Muscle layer of colon (tissue), 2 donors: ENCODE measurements at regions not wholly inside any gene's neighbourhood (a gene's known extent, or its start where the extent isn't known, plus 50 kb on each side); places are given as distances from the start of the nearest gene placed in this dataset.

ENCODE experiments used
- H3K27ac ChIP-seq: one replicate; pipeline ENCODE4 v1.7.0; 2013; ENCODE audit warnings: low read depth, mild to moderate bottlenecking, low read length, moderate library complexity
- H3K27me3 ChIP-seq, 2 donors: one replicate each; pipeline ENCODE4 v1.7.0; 2013; ENCODE audit warnings: low read length in 2 of 2, mild to moderate bottlenecking in 2 of 2; ENCODE audit not compliant: insufficient read depth in 2 of 2, control insufficient read depth in 1 of 2
- H3K36me3 ChIP-seq: one replicate; pipeline ENCODE4 v1.7.0; 2013; ENCODE audit warnings: mild to moderate bottlenecking, low read length; ENCODE audit not compliant: insufficient read depth
- H3K4me1 ChIP-seq: one replicate; pipeline ENCODE4 v1.7.0; 2013; ENCODE audit warnings: mild to moderate bottlenecking, low read length; ENCODE audit not compliant: insufficient read depth
- H3K4me3 ChIP-seq, 2 donors: one replicate each; pipeline ENCODE4 v1.7.0; 2013; ENCODE audit warnings: low read length in 2 of 2, low read depth in 1 of 2, mild to moderate bottlenecking in 1 of 2, moderate library complexity in 1 of 2
- H3K9ac ChIP-seq: one replicate; pipeline ENCODE4 v1.7.0; 2013; ENCODE audit warnings: low read length
- H3K9me3 ChIP-seq: one replicate; pipeline ENCODE4 v1.7.0; 2013; ENCODE audit warnings: mild to moderate bottlenecking, low read length
- donor health status: abdominal sarcoma.
- donor health status: Adenocarcinoma of cecum.

DNA sequence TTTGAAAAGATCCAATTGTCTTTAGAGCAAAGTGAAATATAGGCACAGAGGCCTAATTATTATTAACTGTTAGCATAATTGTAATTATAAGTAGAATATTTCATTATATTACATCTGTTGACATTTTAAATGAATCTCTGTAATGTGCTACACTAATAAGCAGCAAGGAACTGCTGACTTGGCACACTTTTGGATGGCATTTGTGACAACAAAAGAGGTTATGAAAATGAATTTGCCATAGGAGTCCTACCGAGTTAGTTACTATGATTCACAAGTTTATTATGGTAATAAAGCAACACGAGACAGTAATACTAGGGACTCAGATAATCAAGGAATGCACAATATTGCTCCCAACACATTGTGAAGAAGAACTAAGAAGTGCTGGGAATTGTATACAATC lies 213.8 kb upstream of the PCDH9 start:
- Histone ChIP-seq H3K9me3 (no peaks in the 10 kb centered on the region), H3K4me1 (no peaks in the 10 kb centered on the region), H3K27me3 (no peaks in the 10 kb centered on the region), H3K36me3 (no peaks in the 10 kb centered on the region), H3K9ac (no peak overlapping the region), H3K4me3 (no peak overlapping the region), H3K27ac (no peak overlapping the region)

DNA sequence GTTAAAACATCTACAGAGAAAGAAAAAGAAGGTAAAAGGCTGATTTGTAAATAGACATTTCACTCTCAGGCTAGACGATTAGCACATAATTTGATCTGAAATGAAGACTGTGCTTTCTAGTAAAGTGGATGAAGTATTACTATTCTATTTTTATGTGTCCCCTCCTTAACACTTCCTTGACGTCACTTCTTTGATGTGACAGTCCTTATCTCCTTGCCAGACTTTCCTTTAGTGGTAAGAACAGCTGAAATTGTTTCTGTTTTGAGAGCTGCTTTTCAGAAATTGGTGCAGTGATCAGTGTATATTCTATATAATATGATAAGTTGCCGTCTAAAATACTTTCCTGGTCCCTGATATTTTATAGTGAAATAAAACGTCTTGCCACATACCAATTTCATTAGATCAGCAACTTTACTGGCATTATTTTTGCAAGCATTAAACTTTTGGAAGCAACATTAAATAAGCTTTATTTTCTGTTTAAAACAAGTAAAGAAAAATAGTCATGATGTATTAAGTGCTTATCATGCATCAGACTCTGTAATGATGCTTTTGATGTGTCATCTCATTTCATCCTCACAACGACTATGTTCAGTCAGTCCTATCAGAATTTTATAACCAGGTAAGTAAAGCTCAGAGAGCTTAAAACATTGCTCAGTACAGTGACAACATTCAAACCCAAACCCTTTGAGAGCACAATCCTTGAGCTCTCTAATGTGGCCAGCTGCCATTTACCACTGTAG lies 210.3 kb upstream of the PCDH9 start:
- Histone ChIP-seq H3K27me3 (no peaks in the 10 kb centered on the region), H3K9me3 (no peaks in the 10 kb centered on the region), H3K4me1 (no peaks in the 10 kb centered on the region), H3K9ac (no peak overlapping the region), H3K36me3 (no peaks in the 10 kb centered on the region), H3K27ac (no peak overlapping the region), H3K4me3 (no peak overlapping the region)

DNA sequence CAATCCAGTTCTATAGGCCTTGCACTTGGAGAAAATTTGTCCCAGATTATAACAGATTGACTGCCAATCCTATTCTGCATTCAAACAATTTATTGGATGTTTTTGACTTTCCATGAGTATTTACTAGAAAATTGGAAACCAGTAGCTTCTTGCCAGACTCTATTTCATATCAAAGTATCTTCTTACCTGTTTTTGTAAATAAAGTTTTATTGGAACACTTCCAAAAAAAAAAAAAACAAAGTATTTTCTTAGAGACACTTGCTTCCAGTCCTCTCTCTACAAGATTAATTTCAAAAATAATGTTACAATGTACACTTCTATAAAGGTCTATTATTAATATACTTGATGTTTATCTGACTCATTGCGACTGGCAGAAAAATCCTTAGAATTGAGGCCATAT lies 209.2 kb upstream of the PCDH9 start:
- Histone ChIP-seq H3K4me1 (no peaks in the 10 kb centered on the region), H3K27ac (no peak overlapping the region), H3K9me3 (no peaks in the 10 kb centered on the region), H3K36me3 (no peaks in the 10 kb centered on the region), H3K27me3 (no peaks in the 10 kb centered on the region), H3K9ac (no peak overlapping the region), H3K4me3 (no peak overlapping the region)

DNA sequence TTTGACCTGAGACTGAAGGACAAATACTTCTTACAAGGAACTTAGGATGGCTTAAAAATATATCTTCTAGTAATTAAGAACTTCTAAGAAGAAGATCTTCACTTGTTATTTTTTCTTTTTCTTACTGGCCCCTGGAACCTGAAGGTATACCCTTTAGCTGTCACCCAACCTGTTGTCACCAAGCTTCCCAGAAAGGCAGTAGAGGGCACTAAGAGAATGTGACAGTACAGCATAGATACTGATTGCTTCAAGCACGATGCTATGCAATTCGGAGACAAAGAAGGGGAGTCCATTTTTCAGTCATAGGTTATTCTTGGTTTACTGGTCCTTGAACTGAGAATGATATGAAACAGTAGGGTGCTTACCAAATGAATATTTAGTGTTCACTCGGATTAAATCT lies 208.3 kb upstream of the PCDH9 start:
- Histone ChIP-seq H3K27ac (no peak overlapping the region), H3K36me3 (no peaks in the 10 kb centered on the region), H3K9me3 (no peaks in the 10 kb centered on the region), H3K4me1 (no peaks in the 10 kb centered on the region), H3K4me3 (no peak overlapping the region), H3K27me3 (no peaks in the 10 kb centered on the region), H3K9ac (no peak overlapping the region)

DNA sequence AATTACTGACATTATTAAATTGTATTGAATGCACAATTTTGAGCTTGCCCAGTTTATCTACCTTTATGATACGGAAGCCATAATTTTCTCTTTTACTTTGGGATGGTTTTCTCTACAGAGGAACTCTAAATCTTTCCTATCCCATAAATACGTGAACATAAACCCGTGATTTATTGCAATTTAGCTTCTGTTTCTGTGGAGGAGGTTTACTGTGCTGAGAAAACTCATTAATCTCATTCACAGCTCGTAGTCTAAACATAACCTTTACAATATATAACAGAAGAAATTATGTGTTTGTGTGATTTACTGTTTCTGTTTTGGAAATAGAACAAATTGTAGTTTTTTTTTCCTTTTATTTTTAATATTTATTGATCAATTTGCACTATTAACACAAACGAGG lies 207.1 kb upstream of the PCDH9 start:
- Histone ChIP-seq H3K4me3 (no peak overlapping the region), H3K9me3 (no peaks in the 10 kb centered on the region), H3K27me3 (no peaks in the 10 kb centered on the region), H3K4me1 (no peaks in the 10 kb centered on the region), H3K9ac (no peak overlapping the region), H3K27ac (no peak overlapping the region), H3K36me3 (no peaks in the 10 kb centered on the region)

DNA sequence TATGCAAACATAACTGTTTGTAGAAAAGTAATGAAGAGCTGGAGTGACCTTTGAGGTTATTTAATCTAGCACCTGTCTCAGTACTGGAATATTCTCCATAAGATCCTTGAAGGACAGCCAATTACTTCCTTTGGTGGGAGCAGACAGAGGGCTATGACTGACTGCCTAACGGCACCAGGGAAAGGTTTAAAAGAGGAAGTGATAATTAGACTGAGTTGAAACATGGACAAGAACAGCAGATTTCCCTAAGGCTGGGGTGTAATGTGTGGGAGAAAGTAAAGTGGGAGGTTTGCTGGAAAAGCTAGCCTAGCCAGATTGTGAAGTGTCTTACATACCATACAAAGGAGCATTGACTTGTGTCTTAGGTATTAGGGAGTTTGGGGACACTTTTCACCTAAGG lies 191.3 kb upstream of the PCDH9 start:
- Histone ChIP-seq H3K9ac (no peak overlapping the region), H3K27ac (no peak overlapping the region), H3K27me3 (no peaks in the 10 kb centered on the region), H3K4me3 (no peak overlapping the region), H3K4me1 (no peaks in the 10 kb centered on the region), H3K36me3 (no peaks in the 10 kb centered on the region), H3K9me3 (no peaks in the 10 kb centered on the region)

DNA sequence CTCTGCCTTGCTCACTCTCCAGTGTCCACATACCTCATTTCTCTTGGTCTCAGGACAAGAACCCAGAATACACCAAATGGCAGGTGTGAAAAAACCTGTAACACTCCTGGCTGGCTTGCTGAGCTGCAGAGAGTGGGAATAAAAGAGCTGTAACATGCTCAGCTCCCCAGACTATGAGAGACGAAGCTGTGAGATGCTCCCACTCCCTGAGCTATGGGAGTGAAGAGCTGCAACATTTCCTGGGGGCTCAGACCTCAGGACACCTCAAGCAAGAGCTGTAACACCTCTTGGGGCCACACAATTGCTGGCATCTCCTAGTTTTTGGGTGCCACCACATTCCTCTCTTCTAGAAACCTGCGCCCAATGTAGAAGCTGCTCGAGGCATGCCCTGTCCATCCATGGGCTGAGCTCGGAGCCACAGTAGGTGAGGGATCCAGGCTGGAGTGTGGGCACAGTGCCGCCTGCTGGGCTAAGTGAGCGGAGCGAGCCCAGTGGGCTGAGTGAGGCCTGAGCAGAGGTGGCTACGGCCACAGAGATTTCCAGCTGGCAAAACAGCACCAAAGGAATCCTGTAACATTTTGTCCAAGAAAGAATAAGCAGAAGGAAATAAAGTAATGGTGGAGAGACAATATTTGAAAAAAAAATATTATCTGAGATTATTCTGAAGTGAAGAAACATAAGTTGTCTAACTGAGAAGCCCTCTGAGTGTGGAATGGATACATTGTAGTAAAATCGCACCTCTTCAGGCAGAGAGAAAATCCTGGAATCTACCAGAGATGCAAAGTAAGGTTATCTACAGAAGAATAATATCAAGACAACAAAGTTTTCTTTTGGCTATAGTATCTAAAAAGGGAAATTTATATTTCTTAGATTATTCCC lies 186.2 kb upstream of the PCDH9 start:
- no peaks in the 10 kb centered on the region for H3K9me3 ChIP-seq
- H3K27ac ChIP-seq: no peak overlapping the region
- H3K9ac ChIP-seq: no peak overlapping the region
- no peaks in the 10 kb centered on the region for H3K36me3 ChIP-seq
- no peak overlapping the region for H3K4me3 ChIP-seq
- no peaks in the 10 kb centered on the region for H3K4me1 ChIP-seq
- no peaks in the 10 kb centered on the region for H3K27me3 ChIP-seq

DNA sequence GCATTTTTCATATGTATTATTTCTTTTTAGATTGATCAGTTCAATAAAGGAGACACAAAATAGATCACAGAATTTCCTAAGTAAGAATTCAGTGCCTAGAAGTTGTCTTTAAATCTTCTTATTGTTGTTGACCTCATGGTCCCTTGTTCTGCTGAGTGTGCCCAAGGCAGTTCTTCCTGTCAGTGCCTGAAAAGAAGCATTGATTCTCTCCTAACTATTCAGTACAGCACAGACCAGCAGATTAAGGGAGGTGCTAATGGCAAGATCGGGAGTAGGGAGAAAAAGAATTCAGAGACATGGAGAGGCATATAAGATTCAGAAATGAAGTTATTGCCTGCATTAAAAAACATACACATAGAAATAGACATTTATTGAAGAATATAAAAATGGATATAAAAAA lies 180.5 kb upstream of the PCDH9 start:
- Histone ChIP-seq H3K9me3 (no peaks in the 10 kb centered on the region), H3K36me3 (no peaks in the 10 kb centered on the region), H3K27me3 (no peaks in the 10 kb centered on the region), H3K27ac (no peak overlapping the region), H3K4me1 (no peaks in the 10 kb centered on the region), H3K4me3 (no peak overlapping the region), H3K9ac (no peak overlapping the region)

DNA sequence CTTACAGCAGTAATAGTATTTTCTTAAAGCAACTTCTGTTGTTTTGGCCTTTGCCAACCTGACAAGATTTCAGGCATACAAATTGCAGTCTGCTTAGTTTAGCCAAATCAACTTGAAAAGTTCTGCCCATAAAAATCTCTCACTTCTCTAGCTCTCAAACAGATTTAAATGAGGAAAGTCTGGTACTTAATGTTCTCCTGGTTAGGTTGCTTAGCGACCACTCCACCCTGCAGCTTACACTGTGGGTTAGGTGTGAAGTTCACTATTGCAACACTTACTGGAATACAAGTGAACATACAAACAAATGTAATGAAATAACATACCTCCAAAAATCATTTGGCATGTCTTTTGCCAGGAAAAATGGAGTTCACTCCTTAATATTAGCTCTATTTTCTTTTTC lies 178.7 kb upstream of the PCDH9 start:
- Histone ChIP-seq H3K27me3 (no peaks in the 10 kb centered on the region), H3K4me3 (no peak overlapping the region), H3K36me3 (no peaks in the 10 kb centered on the region), H3K4me1 (no peaks in the 10 kb centered on the region), H3K9me3 (no peaks in the 10 kb centered on the region), H3K27ac (no peak overlapping the region), H3K9ac (no peak overlapping the region)

DNA sequence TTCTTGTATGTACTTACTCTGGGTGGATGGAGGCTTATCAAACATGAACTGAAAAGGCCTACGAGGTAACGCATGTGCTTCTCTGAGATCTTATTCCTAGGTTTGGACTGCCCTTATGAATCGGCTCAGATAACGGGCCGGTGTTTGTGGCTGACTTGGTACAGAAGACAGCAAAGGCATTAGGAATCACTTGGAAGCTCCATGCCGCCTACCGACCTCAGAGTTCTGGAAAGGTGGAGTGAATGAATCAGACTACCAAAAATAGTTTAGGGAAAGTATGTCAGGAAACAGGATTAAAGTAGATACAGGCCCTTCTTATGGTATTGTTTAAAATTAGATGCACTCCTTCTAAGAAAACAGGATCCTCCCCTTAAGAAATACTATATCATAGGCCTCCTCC lies 172.4 kb upstream of the PCDH9 start:
- Histone ChIP-seq H3K9ac (no peak overlapping the region), H3K36me3 (no peaks in the 10 kb centered on the region), H3K4me1 (no peaks in the 10 kb centered on the region), H3K27me3 (no peaks in the 10 kb centered on the region), H3K4me3 (no peak overlapping the region), H3K27ac (no peak overlapping the region), H3K9me3 (no peaks in the 10 kb centered on the region)

DNA sequence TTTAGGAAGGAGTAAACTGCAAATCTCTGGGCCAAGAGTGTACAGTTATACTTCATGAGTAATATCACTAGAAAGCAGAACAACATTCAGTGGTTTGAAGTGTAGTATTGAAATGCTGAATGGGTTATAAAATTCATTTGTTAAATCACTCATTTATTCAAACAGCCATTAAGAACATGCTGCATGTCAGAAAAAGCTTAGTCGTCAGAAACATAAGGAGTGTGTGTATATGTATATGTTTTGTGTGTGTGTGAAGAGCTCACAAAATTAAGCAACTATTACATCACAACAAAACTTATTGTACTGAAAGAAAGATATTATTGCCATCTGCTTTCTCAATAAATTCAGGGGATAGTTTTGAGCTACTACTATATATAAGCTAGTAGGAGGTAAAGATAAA lies 165.4 kb upstream of the PCDH9 start:
- no peak overlapping the region for H3K9ac ChIP-seq
- no peak overlapping the region for H3K4me3 ChIP-seq
- H3K36me3 ChIP-seq: no peaks in the 10 kb centered on the region
- no peaks in the 10 kb centered on the region for H3K4me1 ChIP-seq
- no peaks in the 10 kb centered on the region for H3K27me3 ChIP-seq
- no peaks in the 10 kb centered on the region for H3K9me3 ChIP-seq
- H3K27ac ChIP-seq: no peak overlapping the region

DNA sequence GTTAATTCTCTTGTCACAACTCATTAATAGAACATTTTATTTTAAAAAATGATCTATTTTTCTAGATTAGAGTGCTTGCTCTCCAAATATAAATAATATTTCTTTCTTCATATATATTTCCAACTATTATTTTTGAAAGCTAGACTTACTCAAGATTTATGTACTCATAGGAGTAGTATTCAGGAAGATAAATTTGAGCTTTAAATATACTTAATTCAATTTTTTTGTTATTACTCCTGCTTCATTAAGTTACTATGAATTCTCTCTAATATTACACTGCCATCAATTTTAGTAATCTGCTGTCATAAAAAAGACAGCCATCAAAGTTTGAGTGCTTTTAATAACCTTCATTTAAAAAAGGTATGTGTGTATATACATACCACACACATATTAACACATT lies 161.9 kb upstream of the PCDH9 start:
- H3K4me1 ChIP-seq: no peaks in the 10 kb centered on the region
- no peaks in the 10 kb centered on the region for H3K9me3 ChIP-seq
- H3K36me3 ChIP-seq: no peaks in the 10 kb centered on the region
- no peak overlapping the region for H3K4me3 ChIP-seq
- no peaks in the 10 kb centered on the region for H3K27me3 ChIP-seq
- no peak overlapping the region for H3K9ac ChIP-seq
- H3K27ac ChIP-seq: no peak overlapping the region
